ENCODE measurements at regions not wholly inside any gene's neighbourhood (a gene's known extent, or its start where the extent isn't known, plus 50 kb on each side); places are given as distances from the start of the nearest gene placed in this dataset.

DNA sequence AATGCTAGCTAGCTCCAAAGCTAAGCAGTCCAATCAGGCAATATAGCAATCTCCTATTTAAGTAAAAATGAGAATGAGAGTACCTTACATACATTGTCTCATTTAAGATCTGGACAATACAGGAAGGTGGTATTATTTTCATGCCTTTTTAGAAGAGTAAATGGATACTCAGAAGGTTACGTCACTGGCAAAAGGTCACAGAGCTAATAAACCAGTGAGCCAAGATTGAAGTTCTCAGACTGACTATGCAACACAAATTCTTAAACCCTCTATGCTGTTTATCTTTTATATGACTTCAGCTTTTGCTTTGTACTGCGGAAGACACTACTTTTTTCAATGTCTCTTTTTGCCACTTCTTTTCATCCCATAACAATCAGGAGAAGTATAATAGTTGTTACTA is 135.2 kb upstream of the PRL start:
- WGBS, 2 experiments (ENCODE audit: insufficient coverage in 2 of 2), result 88 to 100% methylated on average over 1 of the region's 2 CpGs
- H3K36me3 ChIP-seq (ENCODE audit: control insufficient read depth, insufficient read depth, low read length), result no peaks in the 10 kb centered on the region
- H3K4me3 ChIP-seq (ENCODE audit: extremely low read depth, insufficient read depth, low read length, poor library complexity, severe bottlenecking), result no peak overlapping the region
- H3K9me3 ChIP-seq (ENCODE audit: control insufficient read depth, low read length), result no peaks in the 10 kb centered on the region
- no peak overlapping the region for H3K27ac ChIP-seq (ENCODE audit: low read depth, low read length, severe bottlenecking)
- H3K4me1 ChIP-seq (ENCODE audit: control insufficient read depth, insufficient read depth, low read length, poor library complexity, severe bottlenecking), result no peaks in the 10 kb centered on the region

DNA sequence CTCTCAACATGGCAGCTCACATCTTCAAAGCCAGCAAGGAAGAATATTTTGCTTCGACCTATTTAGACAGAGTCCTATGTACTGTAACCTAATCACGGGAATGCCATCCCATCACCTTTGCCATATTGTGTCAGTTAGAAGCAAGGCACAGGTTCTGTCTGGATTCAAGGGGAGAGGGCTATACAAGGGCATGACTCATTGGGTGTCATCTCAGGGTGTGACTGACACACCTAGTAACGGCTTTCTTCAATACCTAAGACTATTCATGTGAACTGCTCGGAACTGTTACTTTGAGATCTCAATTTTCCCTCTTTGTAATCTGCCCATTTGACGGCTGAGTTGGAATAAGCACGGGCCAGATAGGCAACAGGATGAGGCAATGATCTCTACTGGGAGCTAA is 135.6 kb upstream of the HDGFL1 start:
- 100% methylated on average over 3 to 4 of the region's 6 CpGs for WGBS, 2 experiments (ENCODE audit: insufficient coverage in 2 of 2)
- Histone ChIP-seq H3K4me1 (ENCODE audit: control insufficient read depth, insufficient read depth, low read length, poor library complexity, severe bottlenecking) (no peaks in the 10 kb centered on the region), H3K9me3 (ENCODE audit: control insufficient read depth, low read length) (no peaks in the 10 kb centered on the region), H3K27ac (ENCODE audit: low read depth, low read length, severe bottlenecking) (no peak overlapping the region), H3K4me3 (ENCODE audit: extremely low read depth, insufficient read depth, low read length, poor library complexity, severe bottlenecking) (no peak overlapping the region), H3K36me3 (ENCODE audit: control insufficient read depth, insufficient read depth, low read length) (no peaks in the 10 kb centered on the region)

- no peaks in the 10 kb centered on the region for H3K4me1 ChIP-seq (ENCODE audit: control insufficient read depth, insufficient read depth, low read length, poor library complexity, severe bottlenecking)
- no peaks in the 10 kb centered on the region for H3K9me3 ChIP-seq (ENCODE audit: control insufficient read depth, low read length)
- 81 to 100% methylated on average over 3 to 4 of the region's 4 CpGs for WGBS, 2 experiments (ENCODE audit: insufficient coverage in 2 of 2)
- no peak overlapping the region for H3K27ac ChIP-seq (ENCODE audit: low read depth, low read length, severe bottlenecking)
- no peak overlapping the region for H3K4me3 ChIP-seq (ENCODE audit: extremely low read depth, insufficient read depth, low read length, poor library complexity, severe bottlenecking)
- H3K36me3 ChIP-seq (ENCODE audit: control insufficient read depth, insufficient read depth, low read length), result no peaks in the 10 kb centered on the region
These were observed 134.2 kb upstream of the HDGFL1 start for GRCh38 chr6:22435151-22435550.

GRCh38 chr6:22436134-22436533 is 133.2 kb upstream of the HDGFL1 start:
- no peaks in the 10 kb centered on the region for H3K9me3 ChIP-seq (ENCODE audit: control insufficient read depth, low read length)
- no peak overlapping the region for H3K27ac ChIP-seq (ENCODE audit: low read depth, low read length, severe bottlenecking)
- no peak overlapping the region for H3K4me3 ChIP-seq (ENCODE audit: extremely low read depth, insufficient read depth, low read length, poor library complexity, severe bottlenecking)
- H3K4me1 ChIP-seq (ENCODE audit: control insufficient read depth, insufficient read depth, low read length, poor library complexity, severe bottlenecking), result no peaks in the 10 kb centered on the region
- WGBS, 2 experiments (ENCODE audit: insufficient coverage in 2 of 2), result 83 to 92% methylated on average over 1 of the region's 2 CpGs
- no peaks in the 10 kb centered on the region for H3K36me3 ChIP-seq (ENCODE audit: control insufficient read depth, insufficient read depth, low read length)

- no peaks in the 10 kb centered on the region for H3K4me1 ChIP-seq (ENCODE audit: control insufficient read depth, insufficient read depth, low read length, poor library complexity, severe bottlenecking)
- H3K36me3 ChIP-seq (ENCODE audit: control insufficient read depth, insufficient read depth, low read length), result no peaks in the 10 kb centered on the region
- H3K27ac ChIP-seq (ENCODE audit: low read depth, low read length, severe bottlenecking), result no peak overlapping the region
- H3K9me3 ChIP-seq (ENCODE audit: control insufficient read depth, low read length), result no peaks in the 10 kb centered on the region
- no peak overlapping the region for H3K4me3 ChIP-seq (ENCODE audit: extremely low read depth, insufficient read depth, low read length, poor library complexity, severe bottlenecking)
- WGBS, 2 experiments (ENCODE audit: insufficient coverage in 2 of 2), result 83% methylated on average over 1 of the region's 1 CpG; no CpG with 5 or more reads in 1 of the 2 experiments
These were observed 131.7 kb upstream of the HDGFL1 start for GRCh38 chr6:22437665-22438064.

DNA sequence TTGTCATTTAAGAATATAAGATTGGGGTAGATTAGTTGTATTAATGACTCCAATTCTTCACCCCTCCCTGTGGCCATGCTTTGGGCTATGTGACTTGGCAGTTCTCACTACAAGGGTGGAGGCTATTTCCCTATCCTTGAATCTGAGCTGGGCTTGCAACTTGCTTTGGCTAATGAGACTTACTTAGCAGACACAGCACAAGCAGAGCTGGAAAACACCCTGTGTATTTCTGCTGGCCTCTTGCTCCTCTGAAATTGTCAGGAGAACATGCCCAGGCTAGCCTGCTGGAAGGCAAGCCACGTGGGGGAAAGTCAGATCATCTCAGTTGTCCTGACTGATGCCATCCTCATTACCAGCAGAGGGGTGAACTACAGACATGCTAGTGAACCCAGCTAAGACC is 126.5 kb upstream of the HDGFL1 start:
- no peak overlapping the region for H3K4me3 ChIP-seq (ENCODE audit: extremely low read depth, insufficient read depth, low read length, poor library complexity, severe bottlenecking)
- peaks cover 11% of the 10 kb centered on the region for H3K4me1 ChIP-seq (ENCODE audit: control insufficient read depth, insufficient read depth, low read length, poor library complexity, severe bottlenecking)
- H3K36me3 ChIP-seq (ENCODE audit: control insufficient read depth, insufficient read depth, low read length), result no peaks in the 10 kb centered on the region
- no peaks in the 10 kb centered on the region for H3K9me3 ChIP-seq (ENCODE audit: control insufficient read depth, low read length)
- no peak overlapping the region for H3K27ac ChIP-seq (ENCODE audit: low read depth, low read length, severe bottlenecking)
- 75 to 80% methylated on average over 1 of the region's 1 CpG for WGBS, 2 experiments (ENCODE audit: insufficient coverage in 2 of 2)

DNA sequence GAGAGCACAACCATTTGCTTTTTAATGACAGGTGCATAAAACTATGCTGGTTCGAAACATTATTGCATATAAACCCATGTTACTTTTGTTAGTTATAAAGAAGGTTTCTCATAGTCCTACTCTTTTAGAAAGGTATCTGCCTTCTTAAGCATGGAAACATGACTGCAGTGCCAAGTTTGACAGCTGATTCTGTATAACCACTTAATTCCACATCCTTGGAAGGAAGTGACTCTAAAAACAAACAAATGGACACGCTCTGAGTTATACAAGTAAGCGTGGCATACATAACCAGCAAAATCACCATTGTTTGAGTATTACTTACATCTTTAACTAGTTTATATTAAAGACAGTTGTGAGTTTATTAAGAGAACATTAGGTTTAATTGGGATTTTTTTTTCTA is 125.0 kb upstream of the HDGFL1 start:
- Histone ChIP-seq H3K4me3 (ENCODE audit: extremely low read depth, insufficient read depth, low read length, poor library complexity, severe bottlenecking) (no peak overlapping the region), H3K36me3 (ENCODE audit: control insufficient read depth, insufficient read depth, low read length) (no peaks in the 10 kb centered on the region), H3K4me1 (ENCODE audit: control insufficient read depth, insufficient read depth, low read length, poor library complexity, severe bottlenecking) (peaks cover 20% of the 10 kb centered on the region), H3K9me3 (ENCODE audit: control insufficient read depth, low read length) (no peaks in the 10 kb centered on the region), H3K27ac (ENCODE audit: low read depth, low read length, severe bottlenecking) (no peak overlapping the region)
- no CpG with 5 or more reads among the region's 3 CpGs for WGBS, 2 experiments (ENCODE audit: insufficient coverage in 2 of 2)

- peaks cover 20% of the 10 kb centered on the region for H3K4me1 ChIP-seq (ENCODE audit: control insufficient read depth, insufficient read depth, low read length, poor library complexity, severe bottlenecking)
- no peaks in the 10 kb centered on the region for H3K9me3 ChIP-seq (ENCODE audit: control insufficient read depth, low read length)
- no peak overlapping the region for H3K4me3 ChIP-seq (ENCODE audit: extremely low read depth, insufficient read depth, low read length, poor library complexity, severe bottlenecking)
- H3K27ac ChIP-seq (ENCODE audit: low read depth, low read length, severe bottlenecking), result no peak overlapping the region
- no peaks in the 10 kb centered on the region for H3K36me3 ChIP-seq (ENCODE audit: control insufficient read depth, insufficient read depth, low read length)
- WGBS, 2 experiments (ENCODE audit: insufficient coverage in 2 of 2), result 100% methylated on average over 2 of the region's 2 CpGs
These were observed 123.4 kb upstream of the HDGFL1 start for GRCh38 chr6:22445946-22446345.

DNA sequence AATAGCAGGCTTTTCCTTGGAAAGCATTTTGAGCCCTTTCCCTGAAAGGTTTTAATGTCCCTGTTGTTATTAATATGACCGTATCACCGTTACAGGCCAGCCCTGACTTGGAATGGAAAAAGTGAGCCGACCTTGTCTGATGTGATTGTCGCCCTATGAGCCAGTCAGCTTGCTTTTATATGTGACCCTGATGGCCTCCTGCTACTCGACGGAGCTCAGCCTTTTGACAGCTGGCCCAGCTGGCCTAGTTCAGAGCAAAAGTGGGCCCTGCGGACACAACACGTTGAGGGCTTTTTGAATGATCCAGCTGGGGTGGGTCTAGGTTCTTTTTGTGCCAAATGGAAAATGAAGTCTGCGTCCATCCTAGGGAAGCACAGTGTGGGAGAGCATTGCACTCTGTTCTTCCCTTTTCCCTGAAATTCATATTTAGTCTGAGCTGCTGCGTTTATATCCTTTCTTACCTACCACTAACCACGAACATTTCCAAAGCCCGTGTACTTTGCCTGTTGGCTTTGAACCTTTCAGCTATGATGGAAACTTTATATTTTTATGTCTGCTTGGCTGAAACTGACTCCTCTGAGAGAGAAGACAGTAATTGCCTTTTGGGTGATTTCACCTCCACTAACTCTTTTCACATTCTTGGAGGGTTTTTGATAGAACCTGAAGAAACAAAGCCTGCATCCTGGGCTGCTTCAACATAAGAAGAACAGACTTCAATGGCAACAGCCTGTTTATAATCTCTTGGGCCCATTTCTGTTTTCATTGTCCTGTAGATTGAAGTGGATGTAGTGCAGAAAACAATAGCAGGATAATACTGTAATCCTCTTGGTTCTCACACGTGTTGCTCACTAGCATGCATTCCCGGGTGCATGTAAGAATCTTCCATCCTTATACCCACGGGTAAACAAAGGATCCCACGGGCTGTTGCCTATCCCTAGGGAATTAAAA is 121.8 kb upstream of the HDGFL1 start:
- H3K4me3 ChIP-seq (ENCODE audit: extremely low read depth, insufficient read depth, low read length, poor library complexity, severe bottlenecking), result no peak overlapping the region
- H3K36me3 ChIP-seq (ENCODE audit: control insufficient read depth, insufficient read depth, low read length), result no peaks in the 10 kb centered on the region
- no peaks in the 10 kb centered on the region for H3K9me3 ChIP-seq (ENCODE audit: control insufficient read depth, low read length)
- WGBS, 2 experiments (ENCODE audit: insufficient coverage in 2 of 2), result 88 to 91% methylated on average over 8 to 12 of the region's 16 CpGs
- peak overlapping the region; percentile 58 for H3K27ac ChIP-seq (ENCODE audit: low read depth, low read length, severe bottlenecking)
- peaks cover 20% of the 10 kb centered on the region for H3K4me1 ChIP-seq (ENCODE audit: control insufficient read depth, insufficient read depth, low read length, poor library complexity, severe bottlenecking)

DNA sequence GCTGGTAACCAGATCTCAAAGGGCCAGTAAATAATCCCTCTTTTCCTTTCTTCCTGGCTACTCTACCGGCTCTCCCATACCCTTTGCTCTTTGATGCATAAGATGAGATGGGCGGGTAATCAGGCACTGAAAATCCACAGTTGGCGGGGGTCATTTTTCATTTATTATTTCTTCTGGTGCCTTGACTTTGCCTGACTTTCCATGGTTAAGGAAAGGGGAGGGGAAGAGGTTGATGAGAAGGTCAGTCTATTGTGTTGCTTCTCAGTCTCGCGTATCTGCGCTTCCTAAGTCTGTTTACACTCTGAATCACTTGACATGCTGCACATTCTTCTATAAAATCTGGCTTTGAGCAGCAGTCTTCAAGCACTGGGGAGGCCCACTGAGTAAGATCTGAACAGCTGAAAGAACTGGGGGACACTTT is 121.1 kb upstream of the HDGFL1 start:
- Histone ChIP-seq H3K4me3 (ENCODE audit: extremely low read depth, insufficient read depth, low read length, poor library complexity, severe bottlenecking) (no peak overlapping the region), H3K9me3 (ENCODE audit: control insufficient read depth, low read length) (no peaks in the 10 kb centered on the region), H3K36me3 (ENCODE audit: control insufficient read depth, insufficient read depth, low read length) (no peaks in the 10 kb centered on the region), H3K27ac (ENCODE audit: low read depth, low read length, severe bottlenecking) (peak overlapping the region; percentile 63), H3K4me1 (ENCODE audit: control insufficient read depth, insufficient read depth, low read length, poor library complexity, severe bottlenecking) (peaks cover 20% of the 10 kb centered on the region)
- 80 to 83% methylated on average over 1 to 2 of the region's 6 CpGs for WGBS, 2 experiments (ENCODE audit: insufficient coverage in 2 of 2)

- WGBS, 2 experiments (ENCODE audit: insufficient coverage in 2 of 2), result 80 to 87% methylated on average over 1 to 5 of the region's 7 CpGs
- Histone ChIP-seq H3K9me3 (ENCODE audit: control insufficient read depth, low read length) (no peaks in the 10 kb centered on the region), H3K36me3 (ENCODE audit: control insufficient read depth, insufficient read depth, low read length) (no peaks in the 10 kb centered on the region), H3K4me3 (ENCODE audit: extremely low read depth, insufficient read depth, low read length, poor library complexity, severe bottlenecking) (no peak overlapping the region), H3K27ac (ENCODE audit: low read depth, low read length, severe bottlenecking) (no peak overlapping the region), H3K4me1 (ENCODE audit: control insufficient read depth, insufficient read depth, low read length, poor library complexity, severe bottlenecking) (peaks cover 15% of the 10 kb centered on the region)
These were observed 117.4 kb upstream of the HDGFL1 start for GRCh38 chr6:22451962-22452361.
